ENCODE measurements at regions not wholly inside any gene's neighbourhood (a gene's known extent, or its start where the extent isn't known, plus 50 kb on each side); places are given as distances from the start of the nearest gene placed in this dataset.

GRCh38 chr18:55866006-55866405 lies 278.0 kb upstream of the TCF4 start:
- no peak for DNase-seq (ENCODE audit: low spot score)
- ATAC-seq = no peak
- intact Hi-C loops (cut with DNase I) = no loop called here

GRCh38 chr18:55864281-55864680 lies 276.3 kb upstream of the TCF4 start:
- ATAC-seq (no peak), DNase-seq (ENCODE audit: low spot score) (no peak)
- intact Hi-C loops (cut with DNase I) = no loop called here

- DNase-seq (ENCODE audit: low spot score) = no peak
- intact Hi-C loops (cut with DNase I) = no loop called here
- ATAC-seq = peak; percentile 60
Observed at GRCh38 chr18:55863876-55864275, 275.9 kb upstream of the TCF4 start.

- intact Hi-C loops (cut with DNase I) = no loop called here
- no peak for DNase-seq (ENCODE audit: low spot score)
- peak; percentile 25 for ATAC-seq
Observed at GRCh38 chr18:55863391-55863706, 275.4 kb upstream of the TCF4 start.

- DNase-seq (ENCODE audit: low spot score) (no peak), ATAC-seq (no peak)
- intact Hi-C loops (cut with DNase I) = no loop called here
Observed at GRCh38 chr18:55862693-55863390, 274.9 kb upstream of the TCF4 start.

- intact Hi-C loops (cut with DNase I) = no loop called here
- ATAC-seq = peak; percentile 41
- DNase-seq (ENCODE audit: low spot score) = no peak
Observed at GRCh38 chr18:55861266-55861665, 273.3 kb upstream of the TCF4 start.

GRCh38 chr18:55858661-55859515 lies 270.9 kb upstream of the TCF4 start:
- no peak for ATAC-seq
- DNase-seq (ENCODE audit: low spot score) = no peak
- intact Hi-C loops (cut with DNase I) = no loop called here

- no peak for DNase-seq (ENCODE audit: low spot score)
- ATAC-seq = no peak
- intact Hi-C loops (cut with DNase I) = no loop called here
Observed at GRCh38 chr18:55857956-55858355, 270.0 kb upstream of the TCF4 start.

- DNase-seq (ENCODE audit: low spot score) (no peak), ATAC-seq (no peak)
- intact Hi-C loops (cut with DNase I) = no loop called here
Observed at GRCh38 chr18:55857409-55857808, 269.4 kb upstream of the TCF4 start.

- ATAC-seq = no peak
- intact Hi-C loops (cut with DNase I) = no loop called here
- DNase-seq (ENCODE audit: low spot score) = no peak
Observed at GRCh38 chr18:55856679-55857078, 268.7 kb upstream of the TCF4 start.

- no peak for ATAC-seq
- DNase-seq (ENCODE audit: low spot score) = no peak
- intact Hi-C loops (cut with DNase I) = no loop called here
Observed at GRCh38 chr18:55856229-55856628, 268.2 kb upstream of the TCF4 start.

- DNase-seq (ENCODE audit: low spot score) = no peak
- intact Hi-C loops (cut with DNase I) = no loop called here
- ATAC-seq = no peak
Observed at GRCh38 chr18:55853268-55853667, 265.3 kb upstream of the TCF4 start.

- ATAC-seq (no peak), DNase-seq (ENCODE audit: low spot score) (no peak)
- intact Hi-C loops (cut with DNase I) = no loop called here
Observed at GRCh38 chr18:55850904-55851303, 262.9 kb upstream of the TCF4 start.

- intact Hi-C loops (cut with DNase I) = loop anchor here (10.0 kb wide), 2 partner anchors 45 to 375 kb away; no protein-coding TSS in a partner anchor
- DNase-seq (ENCODE audit: low spot score) (no peak), ATAC-seq (no peak)
Observed at GRCh38 chr18:55849391-55849790, 261.4 kb upstream of the TCF4 start.

GRCh38 chr18:55847960-55848359 lies 260.0 kb upstream of the TCF4 start:
- DNase-seq (ENCODE audit: low spot score) = no peak
- no peak for ATAC-seq
- intact Hi-C loops (cut with DNase I) = loop anchor here (1.0 to 10.0 kb wide), 3 partner anchors 21 to 373 kb away; no protein-coding TSS in a partner anchor

GRCh38 chr18:55845221-55845620 lies 257.2 kb upstream of the TCF4 start:
- ATAC-seq = no peak
- no peak for DNase-seq (ENCODE audit: low spot score)
- intact Hi-C loops (cut with DNase I) = loop anchor here (10.0 kb wide), 2 partner anchors 50 to 370 kb away; no protein-coding TSS in a partner anchor

- DNase-seq (ENCODE audit: low spot score) = no peak
- ATAC-seq = no peak
- intact Hi-C loops (cut with DNase I) = loop anchor here (10.0 kb wide), 2 partner anchors 50 to 370 kb away; no protein-coding TSS in a partner anchor
Observed at GRCh38 chr18:55844382-55844781, 256.4 kb upstream of the TCF4 start.

GRCh38 chr18:55841314-55841713 lies 253.3 kb upstream of the TCF4 start:
- DNase-seq (ENCODE audit: low spot score) = no peak
- ATAC-seq = no peak
- intact Hi-C loops (cut with DNase I) = loop anchor here (10.0 kb wide), 2 partner anchors 53 to 367 kb away; no protein-coding TSS in a partner anchor

GRCh38 chr18:55840601-55841170 lies 252.7 kb upstream of the TCF4 start:
- ATAC-seq = no peak
- no peak for DNase-seq (ENCODE audit: low spot score)

GRCh38 chr18:55839343-55839742 lies 251.4 kb upstream of the TCF4 start:
- DNase-seq (ENCODE audit: low spot score) = no peak
- ATAC-seq = peak; percentile 83
- intact Hi-C loops (cut with DNase I) = no loop called here

More at GRCh38 chr18:55840601-55841170, 252.7 kb upstream of the TCF4 start:
- intact Hi-C loops (cut with DNase I) = loop anchor here (10.0 kb wide), 2 partner anchors 54 to 366 kb away; no protein-coding TSS in a partner anchor
